GM10266 (cell line): ENCODE measurements at regions not wholly inside any gene's neighbourhood (a gene's known extent, or its start where the extent isn't known, plus 50 kb on each side); places are given as distances from the start of the nearest gene placed in this dataset.

ENCODE experiments used
- DNase-seq: peaks from one replicate; pipeline ENCODE4 v3.0.0; 2012; ENCODE audit errors: extremely low spot score
- TF ChIP-seq, protein P1 (sequence below): IDR thresholded peaks from 2 replicates; pipeline ENCODE4 v1.5.1; 2012; ENCODE audit warnings: mild to moderate bottlenecking, low read depth; ENCODE audit not compliant: control insufficient read depth, insufficient read depth; ENCODE audit errors: missing control alignments

DNA sequence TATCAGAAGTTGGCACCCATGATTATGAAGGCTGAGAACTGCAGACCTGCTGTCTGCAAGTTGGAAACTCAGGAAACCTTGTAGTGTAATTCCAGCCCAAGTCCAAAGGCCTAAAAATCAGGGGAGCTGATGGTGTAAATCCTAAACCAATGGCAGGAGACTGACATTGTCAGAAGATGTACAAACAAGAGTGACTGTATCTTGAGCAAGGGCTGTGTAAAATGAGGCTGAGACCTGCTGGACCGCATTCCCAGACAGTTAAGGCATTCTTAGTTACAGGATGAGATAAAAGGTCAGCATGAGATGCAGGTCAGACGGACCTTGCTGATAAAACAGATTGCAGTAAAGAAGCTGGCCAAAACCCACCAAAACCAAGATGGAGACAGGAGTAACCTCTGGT lies 147.7 kb downstream of the COG6 start:
- TF ChIP-seq, protein P1, sequence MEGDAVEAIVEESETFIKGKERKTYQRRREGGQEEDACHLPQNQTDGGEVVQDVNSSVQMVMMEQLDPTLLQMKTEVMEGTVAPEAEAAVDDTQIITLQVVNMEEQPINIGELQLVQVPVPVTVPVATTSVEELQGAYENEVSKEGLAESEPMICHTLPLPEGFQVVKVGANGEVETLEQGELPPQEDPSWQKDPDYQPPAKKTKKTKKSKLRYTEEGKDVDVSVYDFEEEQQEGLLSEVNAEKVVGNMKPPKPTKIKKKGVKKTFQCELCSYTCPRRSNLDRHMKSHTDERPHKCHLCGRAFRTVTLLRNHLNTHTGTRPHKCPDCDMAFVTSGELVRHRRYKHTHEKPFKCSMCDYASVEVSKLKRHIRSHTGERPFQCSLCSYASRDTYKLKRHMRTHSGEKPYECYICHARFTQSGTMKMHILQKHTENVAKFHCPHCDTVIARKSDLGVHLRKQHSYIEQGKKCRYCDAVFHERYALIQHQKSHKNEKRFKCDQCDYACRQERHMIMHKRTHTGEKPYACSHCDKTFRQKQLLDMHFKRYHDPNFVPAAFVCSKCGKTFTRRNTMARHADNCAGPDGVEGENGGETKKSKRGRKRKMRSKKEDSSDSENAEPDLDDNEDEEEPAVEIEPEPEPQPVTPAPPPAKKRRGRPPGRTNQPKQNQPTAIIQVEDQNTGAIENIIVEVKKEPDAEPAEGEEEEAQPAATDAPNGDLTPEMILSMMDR, result no peak
- no peak for DNase-seq

DNA sequence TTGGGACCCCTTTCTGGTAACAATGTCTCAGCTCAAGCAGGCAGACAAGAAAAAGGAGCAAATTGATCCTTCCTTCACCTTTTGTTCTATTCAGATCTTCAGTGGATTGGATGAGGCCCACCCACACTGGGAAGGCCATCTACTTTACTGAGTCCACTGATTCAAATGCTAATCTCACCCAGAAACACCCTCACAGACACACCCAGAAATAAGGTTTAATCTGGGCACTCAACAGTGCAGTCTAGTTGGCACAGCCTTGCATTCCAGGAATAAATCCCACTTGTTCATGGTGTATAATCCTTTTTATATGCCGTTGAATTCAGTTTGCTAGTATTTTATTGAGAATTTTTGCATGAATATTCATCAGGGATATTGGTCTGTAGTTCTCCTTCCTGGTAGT lies 148.4 kb downstream of the COG6 start:
- no peak for DNase-seq
- TF ChIP-seq, protein P1, result no peak

DNA sequence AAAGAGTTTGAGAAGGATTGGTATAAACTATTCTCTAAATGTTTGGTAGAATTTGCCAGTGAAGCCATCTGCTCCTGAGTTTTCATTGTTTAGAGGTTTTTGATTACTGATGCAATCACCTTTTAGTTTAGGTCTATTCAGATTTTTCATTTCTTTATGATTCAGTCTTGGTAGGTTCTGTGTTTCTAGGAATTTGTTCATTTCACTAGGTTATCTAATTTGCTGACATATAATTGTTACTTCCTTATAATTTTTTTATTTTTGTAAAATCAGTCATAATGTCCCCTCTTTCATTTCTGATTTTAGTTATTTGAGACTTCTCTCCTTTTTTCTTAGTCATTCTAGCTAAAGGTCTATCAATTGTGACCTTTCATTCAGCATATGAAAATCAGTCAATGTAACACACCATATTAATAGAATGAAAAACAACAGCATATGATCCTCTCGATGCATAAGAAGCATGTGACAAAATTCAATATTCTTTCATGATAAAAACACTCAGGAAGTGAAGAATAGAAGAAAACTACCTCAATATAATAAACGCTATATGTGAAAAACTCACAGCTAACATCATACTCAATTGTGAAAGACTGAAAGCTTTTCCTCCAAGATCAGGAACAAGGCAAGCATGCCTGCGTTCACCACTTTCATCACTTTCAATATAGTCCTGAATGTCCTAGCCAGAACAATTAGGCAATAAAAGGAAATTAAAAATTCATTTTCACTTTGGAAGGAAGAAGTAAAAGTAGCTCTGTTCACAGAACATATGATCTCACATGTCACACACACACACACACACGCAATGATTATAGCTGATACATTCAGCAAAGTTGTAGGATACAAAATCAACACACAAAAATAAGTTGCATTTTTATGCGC lies 149.1 kb downstream of the COG6 start:
- no peak for DNase-seq
- TF ChIP-seq, protein P1, result no peak

DNA sequence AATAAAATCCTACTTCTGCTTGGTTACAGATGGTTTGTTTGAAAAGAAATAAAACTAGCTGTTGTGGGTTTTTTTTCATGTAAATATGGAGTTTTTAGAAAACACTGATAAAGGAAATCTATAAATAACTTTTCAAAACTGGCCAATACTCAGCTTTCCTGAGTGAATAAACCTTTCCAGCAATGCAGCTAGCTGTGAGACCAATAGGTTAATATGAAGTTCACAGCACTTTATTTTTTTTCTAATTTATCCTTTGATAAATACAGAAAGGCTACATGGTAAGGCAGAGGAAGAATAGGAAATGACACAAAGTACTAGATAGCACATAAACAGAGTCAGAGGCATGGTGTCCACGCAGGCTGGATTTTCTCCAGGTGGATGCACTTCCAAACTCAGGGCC lies 154.0 kb downstream of the COG6 start:
- TF ChIP-seq, protein P1, result no peak
- DNase-seq, result no peak

DNA sequence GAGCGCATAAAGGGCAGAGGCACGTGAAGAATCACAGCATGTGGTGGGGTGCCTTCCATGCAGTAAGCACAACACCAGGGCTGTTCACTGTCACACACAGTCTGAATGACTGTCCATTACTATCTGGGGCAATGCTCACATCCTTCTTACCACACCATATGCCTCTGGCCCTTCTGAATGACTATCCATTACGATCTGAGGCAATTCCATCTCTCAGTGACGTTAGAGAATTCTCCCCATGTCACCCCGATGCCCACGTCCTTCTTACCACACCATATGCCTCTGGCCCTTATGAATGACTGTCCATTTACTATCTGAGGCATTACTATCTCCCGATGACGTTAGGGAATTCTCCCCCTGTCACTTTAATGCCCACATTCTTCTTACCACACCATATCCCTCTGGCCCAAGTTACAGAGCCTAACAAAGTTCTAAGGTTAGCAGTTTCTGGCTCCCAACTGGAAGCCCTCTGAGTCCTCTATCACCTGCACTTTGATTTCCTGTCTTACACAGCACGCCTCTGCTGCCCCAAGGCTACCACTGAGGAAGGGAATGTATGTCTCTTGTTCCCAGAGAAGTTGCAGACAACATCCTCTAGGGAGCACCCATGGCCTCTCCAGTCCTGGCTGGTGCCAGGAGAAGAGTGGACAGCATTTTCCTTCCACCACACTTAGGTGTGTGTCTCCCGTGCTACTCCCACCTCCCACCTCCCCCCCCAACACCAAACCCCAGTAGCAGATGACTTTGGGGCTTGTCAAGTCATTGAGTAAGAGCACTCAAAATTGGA lies 154.8 kb downstream of the COG6 start:
- TF ChIP-seq, protein P1, result no peak
- DNase-seq, result no peak

DNA sequence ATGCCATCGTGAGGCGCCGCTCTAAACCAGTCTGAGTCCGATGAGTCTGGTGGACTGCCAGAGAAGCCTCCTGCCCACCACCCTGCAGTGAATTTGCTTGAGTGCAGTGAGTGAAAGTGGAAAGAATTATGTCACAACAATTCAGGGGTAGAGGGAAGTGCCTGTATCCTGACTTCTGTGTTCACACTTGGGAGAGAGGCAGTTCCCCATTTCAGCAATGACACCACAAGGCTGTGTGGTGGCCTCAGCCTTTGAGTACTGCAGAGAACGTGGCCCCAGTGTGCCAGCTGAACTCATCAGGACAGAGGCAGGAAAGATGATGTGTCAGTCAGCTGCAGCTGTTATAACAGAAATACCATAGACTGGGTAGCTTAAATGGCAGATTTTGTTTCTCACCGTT lies 155.6 kb downstream of the COG6 start:
- no peak for DNase-seq
- TF ChIP-seq, protein P1, result no peak

DNA sequence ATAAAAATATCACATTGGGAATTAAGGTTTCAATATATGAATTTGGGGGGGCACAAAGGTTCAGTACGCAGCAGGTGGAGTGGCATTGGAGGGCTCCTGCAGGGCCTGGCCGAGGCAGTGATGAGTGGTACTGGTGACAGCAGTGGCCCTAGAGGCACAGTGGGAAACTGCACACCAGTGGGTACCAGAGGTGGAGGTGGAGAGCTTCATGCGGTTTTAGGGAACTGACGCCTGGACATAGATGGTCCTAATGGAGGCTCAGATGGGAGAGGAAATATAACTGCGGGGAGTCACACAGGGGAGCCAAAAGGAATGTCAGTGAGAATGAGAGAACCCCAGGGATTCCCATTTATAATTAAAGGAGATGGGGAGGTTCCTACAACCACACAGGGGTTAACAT lies 156.2 kb downstream of the COG6 start:
- TF ChIP-seq, protein P1, result no peak
- DNase-seq, result no peak
